H9 (cell line): ENCODE measurements at regions not wholly inside any gene's neighbourhood (a gene's known extent, or its start where the extent isn't known, plus 50 kb on each side); places are given as distances from the start of the nearest gene placed in this dataset.

Experiments used
- DNase-seq: peaks from one replicate; pipeline ENCODE4 v3.0.0-alpha.2; 2017
- H2AFZ ChIP-seq: one replicate; pipeline ENCODE4 v1.6.1; 2013; ENCODE audit warnings: mild to moderate bottlenecking, low read length, control low read depth, moderate library complexity
- H2AK5ac ChIP-seq: 2 replicates; pipeline ENCODE4 v1.6.1; 2013; ENCODE audit warnings: low read length, control low read depth, mixed read lengths; ENCODE audit not compliant: insufficient read length
- H2BK120ac ChIP-seq: one replicate; pipeline ENCODE4 v1.6.1; 2013; ENCODE audit warnings: low read depth, mild to moderate bottlenecking, low read length, control low read depth, inconsistent platforms; ENCODE audit not compliant: poor library complexity, severe bottlenecking
- H2BK12ac ChIP-seq: 2 replicates; pipeline ENCODE4 v1.6.1; 2013; ENCODE audit warnings: low read length, control low read depth, mixed read lengths, low read depth; ENCODE audit not compliant: insufficient read length
- H2BK15ac ChIP-seq: 2 replicates; pipeline ENCODE4 v1.6.1; 2013; ENCODE audit warnings: low read depth, low read length, control low read depth
- H2BK20ac ChIP-seq: one replicate; pipeline ENCODE4 v1.6.1; 2013; ENCODE audit warnings: low read depth, mild to moderate bottlenecking, low read length, control low read depth, inconsistent platforms; ENCODE audit not compliant: poor library complexity, severe bottlenecking
- H2BK5ac ChIP-seq: 2 replicates; pipeline ENCODE4 v1.6.1; 2013; ENCODE audit warnings: low read length, control low read depth, mixed read lengths; ENCODE audit not compliant: insufficient read length
- H3K14ac ChIP-seq: 2 replicates; pipeline ENCODE4 v1.6.1; 2013; ENCODE audit warnings: low read length, control low read depth; ENCODE audit not compliant: insufficient read depth
- H3K18ac ChIP-seq: 2 replicates; pipeline ENCODE4 v1.6.1; 2013; ENCODE audit warnings: low read depth, mild to moderate bottlenecking, mixed read lengths, low read length, control low read depth; ENCODE audit not compliant: insufficient read length
- H3K23ac ChIP-seq: 2 replicates; pipeline ENCODE4 v1.6.1; 2013; ENCODE audit warnings: low read length, control low read depth, mixed read lengths, low read depth; ENCODE audit not compliant: insufficient read length
- H3K23me2 ChIP-seq: 2 replicates; pipeline ENCODE4 v1.6.1; 2013; ENCODE audit warnings: low read depth, mild to moderate bottlenecking, mixed read lengths, low read length, control low read depth; ENCODE audit not compliant: insufficient read length, poor library complexity, severe bottlenecking
- H3K27ac ChIP-seq: 2 replicates; pipeline ENCODE4 v1.5.1; 2013; ENCODE audit warnings: low read length, control low read depth, mixed read lengths, low read depth; ENCODE audit not compliant: insufficient read length
- H3K27me3 ChIP-seq: 2 replicates; pipeline ENCODE4 v1.6.1; 2013; ENCODE audit warnings: low read length, control low read depth, inconsistent platforms; ENCODE audit not compliant: insufficient read depth
- H3K4ac ChIP-seq: 2 replicates; pipeline ENCODE4 v1.6.1; 2013; ENCODE audit warnings: low read depth, mild to moderate bottlenecking, control low read depth, inconsistent platforms, low read length, moderate library complexity
- H3K4me1 ChIP-seq: 2 replicates; pipeline ENCODE4 v1.6.1; 2013; ENCODE audit warnings: low read length, control low read depth, inconsistent platforms; ENCODE audit not compliant: insufficient read depth
- H3K4me2 ChIP-seq: 2 replicates; pipeline ENCODE4 v1.6.1; 2013; ENCODE audit warnings: low read length, control low read depth, mixed read lengths; ENCODE audit not compliant: insufficient read length, insufficient read depth
- H3K56ac ChIP-seq: 2 replicates; pipeline ENCODE4 v1.6.1; 2013; ENCODE audit warnings: low read depth, mild to moderate bottlenecking, mixed read lengths, low read length, control low read depth; ENCODE audit not compliant: insufficient read length
- H3K79me1 ChIP-seq: 2 replicates; pipeline ENCODE4 v1.6.1; 2013; ENCODE audit warnings: low read depth, mild to moderate bottlenecking, moderate library complexity, low read length, control low read depth, inconsistent platforms; ENCODE audit not compliant: insufficient read depth, poor library complexity, severe bottlenecking
- H3K79me2 ChIP-seq: 2 replicates; pipeline ENCODE4 v1.6.1; 2013; ENCODE audit warnings: low read length, control low read depth, inconsistent platforms; ENCODE audit not compliant: insufficient read depth
- H3K9ac ChIP-seq: 2 replicates; pipeline ENCODE4 v1.6.1; 2013; ENCODE audit warnings: low read length, control low read depth, mixed read lengths; ENCODE audit not compliant: insufficient read length; ENCODE audit errors: extremely low read depth
- H3K9me3 ChIP-seq: one replicate; pipeline ENCODE4 v1.6.1; 2013; ENCODE audit warnings: low read depth, low read length, inconsistent platforms; ENCODE audit not compliant: control insufficient read depth
- H3T11ph ChIP-seq: one replicate; pipeline ENCODE4 v1.6.1; 2013; ENCODE audit warnings: mild to moderate bottlenecking, low read length, control low read depth, inconsistent platforms
- H4K20me1 ChIP-seq: one replicate; pipeline ENCODE4 v1.6.1; 2013; ENCODE audit not compliant: control insufficient read depth, insufficient read length, insufficient read depth
- H4K5ac ChIP-seq: 2 replicates; pipeline ENCODE4 v1.6.1; 2013; ENCODE audit warnings: low read depth, mild to moderate bottlenecking, mixed read lengths, low read length, control low read depth; ENCODE audit not compliant: insufficient read length
- H4K8ac ChIP-seq: replicated peaks from 2 replicates; pipeline ENCODE4 v1.6.1; 2013; ENCODE audit warnings: low read length, control low read depth, mixed read lengths, low read depth; ENCODE audit not compliant: insufficient read length
- H4K91ac ChIP-seq: 2 replicates; pipeline ENCODE4 v1.6.1; 2013; ENCODE audit warnings: low read depth, mild to moderate bottlenecking, moderate library complexity, mixed read lengths, low read length, control low read depth; ENCODE audit not compliant: insufficient read length
- H3K27ac Mint-ChIP-seq, 3 experiments: 2 replicates in 2 of 3; 3 replicates in 1 of 3; pipeline ENCODE4 v1.8.0; 2020 to 2021; ENCODE audit warnings: mixed read lengths in 3 of 3, mild to moderate bottlenecking in 1 of 3, moderate library complexity in 1 of 3
- H3K27me3 Mint-ChIP-seq: 2 replicates; pipeline ENCODE4 v1.8.0; 2021; ENCODE audit warnings: low read depth, mild to moderate bottlenecking, moderate library complexity, mixed read lengths
- H3K36me3 Mint-ChIP-seq, 3 experiments: 2 replicates in 2 of 3; 3 replicates in 1 of 3; pipeline ENCODE4 v1.8.0; 2020 to 2021; ENCODE audit warnings: low read depth in 3 of 3, mixed read lengths in 3 of 3; ENCODE audit not compliant: insufficient read depth in 1 of 3
- H3K4me1 Mint-ChIP-seq, 2 experiments: 2 replicates each; pipeline ENCODE4 v1.8.0; 2020; ENCODE audit warnings: mixed read lengths in 2 of 2
- H3K4me3 Mint-ChIP-seq, 2 experiments: 2 replicates in 1 of 2; 3 replicates in 1 of 2; pipeline ENCODE4 v1.8.0; 2020 to 2021; ENCODE audit warnings: mild to moderate bottlenecking in 2 of 2, mixed read lengths in 2 of 2, moderate library complexity in 1 of 2
- H3K9me3 Mint-ChIP-seq, 2 experiments: 2 replicates in 1 of 2; 3 replicates in 1 of 2; pipeline ENCODE4 v1.8.0; 2020; ENCODE audit warnings: mild to moderate bottlenecking in 2 of 2, mixed read lengths in 2 of 2, moderate library complexity in 1 of 2
- CTCF ChIP-seq: fragments of 200-600 bp; sonication (generic); conservative IDR thresholded peaks from 3 replicates; pipeline ENCODE4 v1.8.0; 2021; ENCODE audit warnings: antibody characterized with exemption, mild to moderate bottlenecking
- WGBS: extraction: QIAGEN DNeasy Blood & Tissue Kit; methylation state at CpG from one replicate; pipeline ENCODE4 v1.1.7; 2013; ENCODE audit warnings: missing lambda C conversion rate, low lambda C conversion rate, mixed read lengths; ENCODE audit not compliant: insufficient read length; ENCODE audit errors: extremely low coverage; 5-methylcytosine and 5-hydroxymethylcytosine counted together

GRCh38 chr22:47446821-47447810 is 684.7 kb downstream of the TBC1D22A start:
- H3K9me3 Mint-ChIP-seq, result peaks cover 91 to 99% of the 10 kb centered on the region in 2 experiments
- no peak overlapping the region for H3K56ac ChIP-seq
- H2BK20ac ChIP-seq, result no peak overlapping the region

More at GRCh38 chr22:47446821-47447810, 684.7 kb downstream of the TBC1D22A start:
- Mint-ChIP-seq H3K4me3 (peak overlapping the region in 1 of 2 experiments; percentile 23; a peak in 1 of 5 replicates), H3K27ac (no peak overlapping the region), H3K36me3 (peaks cover 19 to 43% (median 24%) of the 10 kb centered on the region in 3 experiments; a peak in 6 of 7 replicates), H3K27me3 (peaks cover 10% of the 10 kb centered on the region), H3K4me1 (no peaks in the 10 kb centered on the region)
- Histone ChIP-seq H3K23ac (no peak overlapping the region), H2AFZ (no peak overlapping the region), H3K9ac (no peak overlapping the region), H3K79me2 (no peaks in the 10 kb centered on the region), H4K20me1 (no peaks in the 10 kb centered on the region), H3T11ph (no peak overlapping the region), H3K14ac (no peak overlapping the region), H3K18ac (no peak overlapping the region), H3K4me2 (no peak overlapping the region), H2BK5ac (no peak overlapping the region), H2AK5ac (no peak overlapping the region), H3K27me3 (no peaks in the 10 kb centered on the region), H4K5ac (no peak overlapping the region), H3K4me1 (no peaks in the 10 kb centered on the region), H2BK120ac (no peak overlapping the region), H3K4ac (no peak overlapping the region), H2BK15ac (no peak overlapping the region), H2BK12ac (no peak overlapping the region), H4K91ac (no peak overlapping the region), H3K23me2 (no peaks in the 10 kb centered on the region), H3K9me3 (peaks cover 97% of the 10 kb centered on the region), H3K79me1 (no peaks in the 10 kb centered on the region), H4K8ac (no peak overlapping the region), H3K27ac (no peak overlapping the region)
- peak; percentile 8 for DNase-seq
- no peak for TF ChIP-seq CTCF
- no CpG with 5 or more reads among the region's 28 CpGs for WGBS
